H1 (cell line): ENCODE measurements at regions not wholly inside any gene's neighbourhood (a gene's known extent, or its start where the extent isn't known, plus 50 kb on each side); places are given as distances from the start of the nearest gene placed in this dataset.

Source experiments
- ATF3 ChIP-seq: IDR thresholded peaks from 2 replicates; pipeline ENCODE4 v1.6.1; 2011; ENCODE audit warnings: low read depth, mild to moderate bottlenecking, low read length; ENCODE audit not compliant: insufficient read depth
- EP300 ChIP-seq, 2 experiments: IDR thresholded peaks; 1 replicate in 1 of 2; 2 replicates in 1 of 2; pipeline ENCODE4 v1.6.1; 2011 to 2012; ENCODE audit warnings: low read depth in 2 of 2, low read length in 2 of 2, mild to moderate bottlenecking in 2 of 2, borderline replicate concordance in 1 of 2, inconsistent platforms in 1 of 2, moderate library complexity in 1 of 2
- HDAC2 ChIP-seq, 2 experiments: fragments of 300-600 bp in 1 of 2; sonication (generic) in 1 of 2; IDR thresholded peaks; 2 replicates each; pipeline ENCODE4 v1.6.1; 2011 to 2012; ENCODE audit warnings: low read depth in 2 of 2, low read length in 2 of 2, mild to moderate bottlenecking in 2 of 2, moderate library complexity in 2 of 2, borderline replicate concordance in 1 of 2, inconsistent platforms in 1 of 2
- MAFK ChIP-seq: IDR thresholded peaks from 2 replicates; pipeline ENCODE4 v1.6.1; 2012; ENCODE audit warnings: low read depth, mild to moderate bottlenecking, improper control_type of control experiment, low read length

GRCh38 chr4:157700898-157701694 lies 471.7 kb downstream of the GASK1B start (continued):
- TF ChIP-seq ATF3: no peak
- TF ChIP-seq HDAC2 (IDR thresholded peaks at IDR 0.05; ENCODE audit: borderline replicate concordance in 1 of 2, low read depth in 2 of 2, low read length in 2 of 2): no peak
- no peak for TF ChIP-seq EP300 (IDR thresholded peaks at IDR 0.05; ENCODE audit: borderline replicate concordance in 1 of 2, low read depth in 2 of 2, low read length in 2 of 2)
- TF ChIP-seq MAFK: no peak
- TF ChIP-seq, all 59 proteins: peak for 0
